ENCODE measurements at regions not wholly inside any gene's neighbourhood (a gene's known extent, or its start where the extent isn't known, plus 50 kb on each side); places are given as distances from the start of the nearest gene placed in this dataset.

GRCh38 chr7:115647712-115648111, 382.9 kb downstream of the TFEC start:
- no peak overlapping the region for H4K8ac ChIP-seq (ENCODE audit: low read depth in 2 of 2, low read length in 2 of 2)
- no peak overlapping the region for H3K4me2 ChIP-seq (ENCODE audit: low read depth, low read length)
- no peaks in the 10 kb centered on the region for H3K79me1 ChIP-seq (ENCODE audit: low read depth in 1 of 2, low read length in 2 of 2)
- H2AK9ac ChIP-seq (replicated peaks; ENCODE audit: low read depth, low read length, poor library complexity) = no peak overlapping the region
- intact Hi-C loops (cut with micrococcal nuclease) (no loop called here), dilution Hi-C loops (cut with HindIII; ENCODE audit: low sequenced_read_pairs, unreplicated experiment) (no loop called here), in situ Hi-C loops (cut with MboI; ENCODE audit: low sequenced_read_pairs) (no loop called here)
- H2BK20ac ChIP-seq (ENCODE audit: low read depth, low read length) = no peak overlapping the region
- ATAC-seq (ENCODE audit: low read depth) (no peak), DNase-seq (no peak)
- H3K9ac ChIP-seq (ENCODE audit: low read depth, low read length) = no peak overlapping the region
- no peak for TF ChIP-seq USF2 (IDR thresholded peaks at IDR 0.05; ENCODE audit: low read depth, low read length)
- TF ChIP-seq MAFK (IDR thresholded peaks at IDR 0.05; ENCODE audit: low read depth, low read length) = no peak
- no peak for TF ChIP-seq NFE2L2 (IDR thresholded peaks at IDR 0.05; ENCODE audit: low read depth, low read length)
- TF ChIP-seq CEBPB (IDR thresholded peaks at IDR 0.05; ENCODE audit: low read depth, low read length) = no peak
- TF ChIP-seq RCOR1 (IDR thresholded peaks at IDR 0.05; ENCODE audit: insufficient replicate concordance, low read length) = no peak
- TF ChIP-seq CTCF (conservative IDR thresholded peaks at IDR 0.05; ENCODE audit: low read depth, low read length) = no peak
- no peak for TF ChIP-seq SMC3 (IDR thresholded peaks at IDR 0.05; ENCODE audit: low read depth, low read length)
- TF ChIP-seq CHD1 (IDR thresholded peaks at IDR 0.05; ENCODE audit: low read depth, low read length) = no peak
- no peak overlapping the region for H2AK5ac ChIP-seq (ENCODE audit: low read depth, low read length)
- no peak overlapping the region for H3K4me3 ChIP-seq (ENCODE audit: insufficient read depth, low read depth, low read length)
- no CpG with 5 or more reads among the region's 3 CpGs for WGBS, 2 experiments (ENCODE audit: extremely low coverage in 2 of 2, insufficient read length in 1 of 2)
- no peak overlapping the region for H4K5ac ChIP-seq (ENCODE audit: low read depth, low read length)
- H3K27me3 ChIP-seq (ENCODE audit: control insufficient read depth, insufficient read depth, low read length) = no peaks in the 10 kb centered on the region
- no peak overlapping the region for H3K56ac ChIP-seq (ENCODE audit: extremely low read depth, insufficient read depth, low read length)
- no peak overlapping the region for H3K23ac ChIP-seq (ENCODE audit: low read depth, low read length)
- no peak overlapping the region for H2BK120ac ChIP-seq (ENCODE audit: low read depth, low read length)
- no peak overlapping the region for H2AFZ ChIP-seq (replicated peaks; ENCODE audit: low read length, poor library complexity)
- no peak overlapping the region for H3K14ac ChIP-seq (replicated peaks; ENCODE audit: low read depth, low read length)
- H3K9me3 ChIP-seq (ENCODE audit: control insufficient read depth, insufficient read depth, low read length) = no peaks in the 10 kb centered on the region
- no peaks in the 10 kb centered on the region for H3K9me1 ChIP-seq (ENCODE audit: insufficient read depth, low read length)
- H3K18ac ChIP-seq (ENCODE audit: low read depth, low read length) = no peak overlapping the region
- H2BK5ac ChIP-seq (ENCODE audit: low read depth, low read length, poor library complexity, severe bottlenecking) = no peak overlapping the region
- no peak overlapping the region for H3K4ac ChIP-seq (ENCODE audit: low read depth, low read length)
- no peak overlapping the region for H2BK15ac ChIP-seq (ENCODE audit: low read depth, low read length)
- no peaks in the 10 kb centered on the region for H4K20me1 ChIP-seq (ENCODE audit: insufficient read depth, low read length)
- H4K91ac ChIP-seq (ENCODE audit: insufficient read depth, low read depth, low read length) = no peak overlapping the region
- CTCF ChIA-PET = no interaction called here
- no TSS peak for BruUV-seq (replicated peaks)
- H3K27ac ChIP-seq (ENCODE audit: insufficient read depth, low read length) = no peak overlapping the region
- POLR2A ChIA-PET (ENCODE audit: unreplicated experiment) = no interaction called here
- no peaks in the 10 kb centered on the region for H3K36me3 ChIP-seq (ENCODE audit: control insufficient read depth, insufficient read depth, low read length)
- no peaks in the 10 kb centered on the region for H3K4me1 ChIP-seq (ENCODE audit: control insufficient read depth, insufficient read depth, low read length)
